ENCODE measurements at regions not wholly inside any gene's neighbourhood (a gene's known extent, or its start where the extent isn't known, plus 50 kb on each side); places are given as distances from the start of the nearest gene placed in this dataset.

DNA sequence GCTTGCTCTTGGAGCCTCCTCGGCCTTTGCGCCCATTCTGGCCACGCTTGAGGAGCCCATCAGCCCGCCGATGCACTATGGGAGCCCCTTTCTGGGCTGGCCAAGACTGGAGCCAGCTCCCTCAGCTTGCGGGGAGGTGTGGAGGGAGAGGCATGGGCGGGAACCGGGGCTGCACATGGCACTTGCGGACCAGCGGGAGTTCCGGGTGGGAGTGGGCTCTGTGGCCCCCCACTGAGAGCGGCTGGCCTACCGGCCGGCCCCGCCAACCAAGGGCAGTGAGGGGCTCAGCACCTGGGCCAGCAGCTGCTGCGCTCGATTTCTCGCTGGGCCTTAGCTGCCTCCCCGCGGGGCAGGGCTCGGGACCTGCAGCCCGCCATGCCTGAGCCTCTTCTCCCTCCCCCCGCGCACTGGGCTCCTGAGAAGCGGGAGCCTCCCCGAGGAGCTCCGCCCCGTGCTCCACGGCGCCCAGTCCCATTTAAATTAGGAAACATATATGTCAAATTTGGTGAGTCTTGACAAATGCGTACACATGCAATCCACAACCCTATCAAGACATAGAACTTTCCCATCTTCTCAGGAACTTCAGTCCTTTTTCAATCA, 97.6 kb upstream of the CNTN3 start:
- POLR2A ChIA-PET, result no interaction called here
- BruUV-seq (replicated peaks), result no TSS peak
- no peaks in the 10 kb centered on the region for H3K9me3 ChIP-seq (ENCODE audit: control insufficient read depth, insufficient read depth, low read depth, low read length)
- TF ChIP-seq TCF7L2 (IDR thresholded peaks at IDR 0.05; ENCODE audit: low read depth, low read length), result no peak
- no peak for TF ChIP-seq REST (IDR thresholded peaks at IDR 0.05; ENCODE audit: insufficient read depth in 1 of 2, low read depth in 2 of 2, low read length in 1 of 2)
- no peaks in the 10 kb centered on the region for H3K4me1 ChIP-seq (ENCODE audit: control insufficient read depth, insufficient read depth, low read length)
- CTCF ChIA-PET, result no interaction called here
- intact Hi-C loops (cut with micrococcal nuclease; ENCODE audit: unreplicated experiment) (no loop called here), in situ Hi-C loops (cut with HindIII; ENCODE audit: low pct_unique_long_range_greater_than_20kb, low sequenced_read_pairs) (no loop called here)
- no peak for DNase-seq (ENCODE audit: low read depth, low spot score)
- H3K27ac ChIP-seq (ENCODE audit: low read length), result no peak overlapping the region
- no peaks in the 10 kb centered on the region for H3K27me3 ChIP-seq (ENCODE audit: control insufficient read depth, insufficient read depth, low read length)
- H3K4me3 ChIP-seq (ENCODE audit: low read depth in 2 of 2, low read length in 2 of 2), result no peak overlapping the region
- H3K36me3 ChIP-seq (ENCODE audit: control insufficient read depth, insufficient read depth, low read length), result no peaks in the 10 kb centered on the region; the same call in 1 of the 2 replicates
- no peak for ATAC-seq

DNA sequence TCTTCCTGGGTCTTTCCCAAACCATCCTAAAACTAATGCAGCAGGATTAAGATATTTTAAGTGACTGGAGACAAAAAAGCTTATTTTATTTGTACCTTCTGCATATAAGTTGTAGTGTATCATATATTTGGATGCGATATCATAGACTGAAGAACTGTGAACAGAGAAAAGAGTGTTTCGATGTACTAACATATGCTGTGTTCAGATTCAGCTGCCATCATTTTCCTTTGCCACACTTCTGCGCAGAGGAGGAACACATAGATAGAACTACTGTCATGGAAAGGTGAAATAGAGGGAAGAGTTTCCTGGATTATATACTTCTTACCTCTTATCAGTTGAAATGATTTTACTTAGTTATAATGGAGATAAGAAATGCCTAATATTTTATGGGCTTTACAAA, 95.5 kb upstream of the CNTN3 start:
- ATAC-seq (no peak), DNase-seq (ENCODE audit: low read depth, low spot score) (no peak)
- no TSS peak for BruUV-seq (replicated peaks)
- CTCF ChIA-PET, result no interaction called here
- Histone ChIP-seq H3K4me1 (ENCODE audit: control insufficient read depth, insufficient read depth, low read length) (no peaks in the 10 kb centered on the region), H3K27me3 (ENCODE audit: control insufficient read depth, insufficient read depth, low read length) (no peaks in the 10 kb centered on the region), H3K9me3 (ENCODE audit: control insufficient read depth, insufficient read depth, low read depth, low read length) (no peaks in the 10 kb centered on the region), H3K27ac (ENCODE audit: low read length) (no peak overlapping the region), H3K36me3 (ENCODE audit: control insufficient read depth, insufficient read depth, low read length) (no peaks in the 10 kb centered on the region), H3K4me3 (ENCODE audit: low read depth in 2 of 2, low read length in 2 of 2) (no peak overlapping the region)
- in situ Hi-C loops (cut with HindIII; ENCODE audit: low pct_unique_long_range_greater_than_20kb, low sequenced_read_pairs), result no loop called here
- POLR2A ChIA-PET, result no interaction called here
- no peak for TF ChIP-seq SIN3A (IDR thresholded peaks at IDR 0.05; ENCODE audit: borderline replicate concordance, insufficient read depth, low read depth, low read length)
- TF ChIP-seq REST (IDR thresholded peaks at IDR 0.05; ENCODE audit: insufficient read depth in 1 of 2, low read depth in 2 of 2, low read length in 1 of 2), result no peak
- TF ChIP-seq, protein P1, sequence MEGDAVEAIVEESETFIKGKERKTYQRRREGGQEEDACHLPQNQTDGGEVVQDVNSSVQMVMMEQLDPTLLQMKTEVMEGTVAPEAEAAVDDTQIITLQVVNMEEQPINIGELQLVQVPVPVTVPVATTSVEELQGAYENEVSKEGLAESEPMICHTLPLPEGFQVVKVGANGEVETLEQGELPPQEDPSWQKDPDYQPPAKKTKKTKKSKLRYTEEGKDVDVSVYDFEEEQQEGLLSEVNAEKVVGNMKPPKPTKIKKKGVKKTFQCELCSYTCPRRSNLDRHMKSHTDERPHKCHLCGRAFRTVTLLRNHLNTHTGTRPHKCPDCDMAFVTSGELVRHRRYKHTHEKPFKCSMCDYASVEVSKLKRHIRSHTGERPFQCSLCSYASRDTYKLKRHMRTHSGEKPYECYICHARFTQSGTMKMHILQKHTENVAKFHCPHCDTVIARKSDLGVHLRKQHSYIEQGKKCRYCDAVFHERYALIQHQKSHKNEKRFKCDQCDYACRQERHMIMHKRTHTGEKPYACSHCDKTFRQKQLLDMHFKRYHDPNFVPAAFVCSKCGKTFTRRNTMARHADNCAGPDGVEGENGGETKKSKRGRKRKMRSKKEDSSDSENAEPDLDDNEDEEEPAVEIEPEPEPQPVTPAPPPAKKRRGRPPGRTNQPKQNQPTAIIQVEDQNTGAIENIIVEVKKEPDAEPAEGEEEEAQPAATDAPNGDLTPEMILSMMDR (IDR thresholded peaks at IDR 0.05), result no peak
- no peak for TF ChIP-seq POLR2AphosphoS5 (IDR thresholded peaks at IDR 0.05; ENCODE audit: low read depth, low read length)
- no peak for TF ChIP-seq TCF7L2 (IDR thresholded peaks at IDR 0.05; ENCODE audit: low read depth, low read length)
- intact Hi-C loops (cut with micrococcal nuclease; ENCODE audit: unreplicated experiment), result no loop called here

Measured in Panc1 (cell line).